ENCODE measurements at regions not wholly inside any gene's neighbourhood (a gene's known extent, or its start where the extent isn't known, plus 50 kb on each side); places are given as distances from the start of the nearest gene placed in this dataset.
A peak's percentile ranks its signal among the peaks of the same experiment; 100 is the strongest.

DNA sequence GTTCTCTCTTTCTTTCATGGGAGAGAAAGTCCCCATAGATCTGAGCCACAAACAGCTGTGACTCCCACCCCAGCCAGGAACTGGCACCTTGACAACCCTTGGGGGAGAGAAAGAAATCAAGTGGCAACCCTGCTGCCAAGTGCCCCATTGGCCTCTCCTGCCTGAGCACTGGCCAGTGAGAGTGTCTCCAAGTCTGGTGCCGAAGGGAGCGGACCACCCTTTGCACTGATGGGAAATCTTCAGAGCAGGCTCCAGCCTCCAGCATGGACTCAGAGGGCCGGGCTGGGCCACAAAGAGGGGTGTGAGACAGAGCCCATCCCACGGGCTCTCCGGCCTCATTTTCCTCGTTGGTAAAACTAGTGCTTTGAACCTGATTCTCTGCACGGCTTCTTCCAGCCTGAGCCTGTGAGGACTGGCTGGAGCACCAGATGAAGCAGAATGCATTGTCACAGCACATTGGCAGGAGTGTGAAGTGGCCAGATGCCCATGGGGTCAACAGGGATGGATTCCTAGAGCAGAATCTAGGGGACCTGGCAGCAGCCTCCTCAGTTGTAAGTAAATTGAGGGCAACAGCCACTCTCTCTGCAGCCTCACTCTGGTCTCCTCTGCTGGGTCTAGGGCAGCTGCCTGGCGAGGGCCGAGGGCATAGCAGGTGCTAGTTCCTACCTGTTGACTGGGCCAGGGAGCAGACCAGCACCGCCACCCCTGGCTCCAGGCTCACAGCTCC lies 81.4 kb downstream of the TRIM29 start:
- H3K27me3 Mint-ChIP-seq (ENCODE audit: low read depth): peaks cover 6% of the 10 kb centered on the region
- DNase-seq (ENCODE audit: low spot score): no peak
- H3K9me3 Mint-ChIP-seq (ENCODE audit: low read depth): peaks cover 10% of the 10 kb centered on the region
- no peaks in the 10 kb centered on the region for H3K36me3 Mint-ChIP-seq (ENCODE audit: low read depth)
- peaks cover 17% of the 10 kb centered on the region for H3K4me1 Mint-ChIP-seq (ENCODE audit: low read depth)
- no peak overlapping the region for H3K4me3 Mint-ChIP-seq (ENCODE audit: unreplicated experiment)
- H3K27ac Mint-ChIP-seq (ENCODE audit: unreplicated experiment): no peak overlapping the region
- no peak for TF ChIP-seq CTCF (IDR thresholded peaks at IDR 0.05)

DNA sequence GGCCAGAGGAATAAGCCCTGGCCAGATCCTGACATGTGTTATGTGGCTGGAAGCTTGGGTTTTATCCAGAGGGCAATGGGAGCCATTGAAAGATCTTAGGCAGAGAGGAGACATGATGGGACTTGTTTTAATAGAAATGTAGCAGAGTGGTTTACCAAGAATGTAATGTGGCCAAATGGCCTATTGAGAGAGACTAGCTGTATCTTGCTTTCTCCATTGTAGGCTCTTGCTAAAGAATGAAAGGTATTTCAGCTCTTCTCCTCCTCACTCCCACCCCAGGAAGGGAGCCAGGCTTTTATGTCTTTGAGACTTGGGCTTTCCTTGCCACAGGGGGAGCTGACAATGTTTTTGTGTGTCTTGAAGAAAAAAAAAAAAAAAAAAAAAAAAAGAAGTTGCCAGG lies 82.3 kb downstream of the TRIM29 start:
- peak overlapping the region; percentile 14 for H3K27ac Mint-ChIP-seq (ENCODE audit: unreplicated experiment)
- no peak for DNase-seq (ENCODE audit: low spot score)
- H3K27me3 Mint-ChIP-seq (ENCODE audit: low read depth): peaks cover 6% of the 10 kb centered on the region
- peaks cover 10% of the 10 kb centered on the region for H3K9me3 Mint-ChIP-seq (ENCODE audit: low read depth)
- H3K36me3 Mint-ChIP-seq (ENCODE audit: low read depth): no peaks in the 10 kb centered on the region
- TF ChIP-seq CTCF (IDR thresholded peaks at IDR 0.05): no peak
- peaks cover 9% of the 10 kb centered on the region for H3K4me1 Mint-ChIP-seq (ENCODE audit: low read depth)
- H3K4me3 Mint-ChIP-seq (ENCODE audit: unreplicated experiment): no peak overlapping the region

DNA sequence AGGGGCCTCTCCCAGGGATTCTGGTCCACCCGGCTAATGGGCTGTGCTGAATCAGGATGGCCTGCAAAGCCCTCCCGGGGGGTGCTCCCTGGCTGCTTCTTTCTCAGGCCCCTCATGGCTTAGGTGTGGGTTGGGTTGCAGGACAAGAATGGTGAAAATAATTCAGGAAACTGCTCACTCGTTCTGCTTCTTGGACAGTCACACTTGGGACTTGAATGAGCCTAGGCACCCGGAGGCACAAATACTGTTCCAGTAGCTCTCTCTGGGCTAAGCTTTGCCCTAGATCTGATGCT lies 83.2 kb downstream of the TRIM29 start:
- Mint-ChIP-seq H3K4me1 (ENCODE audit: low read depth) (peaks cover 8% of the 10 kb centered on the region), H3K27me3 (ENCODE audit: low read depth) (peaks cover 11% of the 10 kb centered on the region), H3K4me3 (ENCODE audit: unreplicated experiment) (no peak overlapping the region), H3K36me3 (ENCODE audit: low read depth) (no peaks in the 10 kb centered on the region), H3K27ac (ENCODE audit: unreplicated experiment) (no peak overlapping the region), H3K9me3 (ENCODE audit: low read depth) (peaks cover 10% of the 10 kb centered on the region)
- no peak for DNase-seq (ENCODE audit: low spot score)
- no peak for TF ChIP-seq CTCF (IDR thresholded peaks at IDR 0.05)

GRCh38 chr11:120054016-120054752 lies 83.7 kb downstream of the TRIM29 start:
- no peak overlapping the region for H3K4me3 Mint-ChIP-seq (ENCODE audit: unreplicated experiment)
- no peaks in the 10 kb centered on the region for H3K36me3 Mint-ChIP-seq (ENCODE audit: low read depth)
- H3K27ac Mint-ChIP-seq (ENCODE audit: unreplicated experiment): no peak overlapping the region
- peaks cover 11% of the 10 kb centered on the region for H3K27me3 Mint-ChIP-seq (ENCODE audit: low read depth)
- H3K9me3 Mint-ChIP-seq (ENCODE audit: low read depth): peaks cover 10% of the 10 kb centered on the region
- H3K4me1 Mint-ChIP-seq (ENCODE audit: low read depth): peaks cover 8% of the 10 kb centered on the region
- no peak for TF ChIP-seq CTCF (IDR thresholded peaks at IDR 0.05)
- no peak for DNase-seq (ENCODE audit: low spot score)

DNA sequence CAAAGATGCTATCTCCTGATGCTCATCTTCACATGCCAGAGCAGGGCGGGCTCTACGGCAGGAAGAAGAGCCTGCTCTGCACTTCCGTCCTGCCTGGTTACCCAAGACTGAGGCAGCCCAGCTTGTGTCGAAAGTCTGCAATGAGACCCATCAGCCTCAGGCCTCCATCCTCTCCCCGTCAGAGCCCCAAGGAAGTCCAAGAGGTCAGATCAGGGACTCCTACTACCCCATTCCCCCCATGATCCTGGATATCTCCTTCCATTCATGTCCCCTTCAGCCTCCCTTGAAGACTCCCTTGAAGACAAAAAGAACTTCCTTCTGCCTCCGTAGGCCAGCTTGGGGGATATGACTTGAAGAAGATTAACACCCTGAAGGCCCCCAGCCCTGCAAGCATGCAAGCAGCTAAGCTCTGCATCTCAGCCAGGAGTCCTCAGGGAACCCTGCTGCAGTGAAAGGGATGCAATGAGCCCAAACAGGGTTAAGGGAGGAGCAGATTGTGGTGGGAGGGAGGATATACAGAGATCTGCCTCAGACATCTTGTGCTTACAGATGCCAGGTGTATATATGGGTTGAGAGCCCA lies 85.6 kb downstream of the TRIM29 start:
- no peak for TF ChIP-seq CTCF (IDR thresholded peaks at IDR 0.05)
- H3K4me1 Mint-ChIP-seq (ENCODE audit: low read depth): peaks cover 5% of the 10 kb centered on the region
- H3K27me3 Mint-ChIP-seq (ENCODE audit: low read depth): peaks cover 11% of the 10 kb centered on the region
- peaks cover 2% of the 10 kb centered on the region for H3K36me3 Mint-ChIP-seq (ENCODE audit: low read depth)
- peaks cover 18% of the 10 kb centered on the region for H3K9me3 Mint-ChIP-seq (ENCODE audit: low read depth)
- no peak for DNase-seq (ENCODE audit: low spot score)
- H3K27ac Mint-ChIP-seq (ENCODE audit: unreplicated experiment): no peak overlapping the region
- no peak overlapping the region for H3K4me3 Mint-ChIP-seq (ENCODE audit: unreplicated experiment)

Measured in chondrocyte (in vitro differentiated cells).